Fibroblast of skin of back (primary cell): ENCODE measurements at regions not wholly inside any gene's neighbourhood (a gene's known extent, or its start where the extent isn't known, plus 50 kb on each side); places are given as distances from the start of the nearest gene placed in this dataset.
A peak's percentile ranks its signal among the peaks of the same experiment; 100 is the strongest.
"Not testable (repeated sequence)": the region's sequence is repeated elsewhere in the genome, so short reads cannot be mapped to it uniquely, and the experiment has no call there.

ENCODE experiments used
- DNase-seq: peaks from one replicate; pipeline ENCODE4 v3.0.0-alpha.2; 2013

DNA sequence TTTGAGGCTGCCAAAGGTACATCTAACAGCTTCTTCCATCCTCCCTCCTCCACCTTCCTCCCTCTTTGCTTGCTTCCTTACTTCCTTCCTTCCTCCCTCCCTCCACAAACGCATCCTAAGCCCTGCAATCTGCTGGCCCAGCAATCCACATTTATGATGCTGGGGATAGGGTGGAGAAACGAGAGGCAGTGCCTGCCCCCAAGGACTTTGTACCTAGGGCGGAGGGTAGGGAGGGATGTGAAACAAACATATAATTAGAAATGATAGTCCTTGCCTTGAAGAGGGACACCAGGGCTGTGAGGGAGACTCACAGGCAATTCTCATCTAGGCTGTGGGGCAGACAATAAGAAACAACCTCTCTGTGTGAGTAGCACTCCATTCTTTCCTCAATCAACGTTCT, 188.3 kb downstream of the ANKRD30B start:
- no peak for DNase-seq

DNA sequence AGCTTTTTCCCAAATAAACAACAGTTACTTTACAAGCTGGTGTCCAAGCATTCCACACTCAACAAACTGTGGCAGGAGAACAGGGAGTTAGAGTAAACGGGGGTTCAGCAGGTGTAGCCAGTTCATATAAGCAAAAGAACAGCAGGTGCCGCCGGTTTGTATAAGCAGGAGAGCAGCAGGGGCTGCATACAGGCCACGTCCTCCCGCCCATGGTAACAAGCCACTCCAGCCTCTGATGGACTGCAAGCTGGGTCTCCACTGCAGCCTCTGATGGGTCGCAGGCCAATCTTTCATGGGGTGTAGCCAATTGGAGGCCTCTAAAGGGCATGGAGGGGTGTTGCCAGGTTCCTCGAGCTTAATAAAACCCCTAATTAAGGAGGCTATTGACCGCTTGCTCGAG, 189.3 kb downstream of the ANKRD30B start:
- no peak for DNase-seq

DNA sequence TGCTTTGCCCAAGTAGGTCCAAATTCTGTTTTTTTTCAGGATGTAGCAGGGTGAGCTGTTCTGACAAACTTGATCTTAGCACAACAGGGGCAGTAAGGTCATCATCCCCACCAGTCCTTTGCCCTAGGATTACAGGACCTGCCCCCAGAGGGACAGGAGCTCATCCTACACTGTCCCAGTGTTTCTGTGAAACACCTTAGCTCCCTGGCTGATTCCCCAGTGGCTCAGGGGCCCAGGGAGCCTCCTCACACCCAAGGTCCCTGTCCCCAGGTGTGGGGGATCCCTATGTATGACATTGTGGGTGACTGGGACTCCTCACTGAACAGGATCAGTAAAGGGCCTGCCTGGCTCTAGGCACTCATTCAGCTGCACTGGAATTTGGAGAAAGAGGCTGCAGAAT, 191.2 kb downstream of the ANKRD30B start:
- no peak for DNase-seq

DNA sequence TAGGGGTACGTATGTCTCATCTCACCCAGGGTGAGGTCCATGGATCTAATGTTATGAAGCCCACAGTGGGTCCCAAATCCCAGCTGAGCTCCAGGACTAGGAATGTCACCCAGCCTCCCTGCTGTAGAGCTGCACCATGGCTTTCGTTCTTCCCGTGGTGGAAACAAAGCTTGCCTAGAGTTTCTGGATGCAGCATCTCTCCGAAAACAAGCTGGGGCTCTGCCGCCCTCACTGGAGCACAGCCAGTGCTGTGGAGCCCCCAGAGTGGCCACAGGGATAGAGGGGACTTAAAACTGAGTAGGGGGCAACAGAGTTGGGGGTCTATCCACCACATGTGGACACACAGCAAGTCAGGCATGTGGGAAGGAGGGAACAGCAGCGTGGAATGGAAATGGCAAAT, 192.1 kb downstream of the ANKRD30B start:
- not testable (repeated sequence) for DNase-seq

DNA sequence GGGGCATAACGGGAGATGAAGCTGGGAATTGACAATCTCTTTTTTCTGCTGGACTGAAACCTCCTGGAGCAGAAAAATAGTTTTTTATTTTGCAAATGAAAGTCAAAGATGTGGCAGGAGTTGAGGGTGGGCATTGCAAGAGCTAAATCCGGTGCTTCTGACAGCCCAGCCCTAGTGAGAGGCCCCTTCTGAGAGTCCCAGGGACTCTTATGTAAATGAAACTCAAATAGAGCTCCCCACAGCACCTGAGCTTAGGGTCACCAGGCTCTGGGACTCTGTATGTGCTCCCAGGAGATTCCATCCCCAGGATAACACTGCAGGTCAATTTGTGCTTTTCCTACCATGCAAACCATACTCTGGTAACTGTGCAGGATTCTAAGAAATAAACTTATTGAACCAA, 192.8 kb downstream of the ANKRD30B start:
- DNase-seq = no peak

DNA sequence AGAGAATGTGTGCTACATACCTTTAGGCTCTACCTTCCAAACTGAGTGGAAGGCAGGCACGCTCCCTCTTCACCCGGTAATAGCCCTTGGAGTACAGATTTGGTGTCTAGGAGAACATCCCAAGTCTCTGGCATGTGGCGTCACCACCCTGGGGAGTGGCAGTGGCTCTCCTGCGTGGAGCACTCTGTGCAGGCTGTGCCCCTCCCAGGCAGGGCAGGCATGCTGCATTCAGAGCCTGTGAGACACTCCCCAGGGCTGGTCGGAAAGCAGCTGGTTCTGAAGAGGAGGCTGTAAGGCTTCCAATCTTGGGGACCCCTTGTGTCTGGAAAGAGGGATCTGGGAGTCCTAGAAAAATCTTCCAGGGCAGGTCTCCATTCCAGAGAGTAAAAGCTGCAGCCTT, 193.3 kb downstream of the ANKRD30B start:
- DNase-seq = no peak

DNA sequence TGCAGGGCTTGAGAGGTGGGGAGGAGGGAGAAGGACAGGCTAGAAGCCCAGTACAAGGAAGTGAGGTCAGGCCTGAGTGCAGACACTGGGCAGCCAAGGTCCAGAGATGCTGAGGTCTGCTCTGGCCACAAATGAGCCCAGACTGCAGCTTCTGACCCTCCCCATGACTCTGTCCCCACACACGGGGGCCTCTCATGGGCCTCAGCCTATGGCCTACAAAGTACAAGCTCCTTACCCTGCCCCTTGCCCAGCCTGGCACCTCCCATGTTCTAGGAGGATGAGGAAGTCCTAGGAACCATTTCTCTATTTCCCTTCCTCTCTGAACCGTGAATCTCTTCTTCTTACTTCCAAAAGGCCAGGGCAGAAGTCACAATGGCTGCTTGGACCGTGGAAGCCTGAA, 193.8 kb downstream of the ANKRD30B start:
- DNase-seq = no peak

DNA sequence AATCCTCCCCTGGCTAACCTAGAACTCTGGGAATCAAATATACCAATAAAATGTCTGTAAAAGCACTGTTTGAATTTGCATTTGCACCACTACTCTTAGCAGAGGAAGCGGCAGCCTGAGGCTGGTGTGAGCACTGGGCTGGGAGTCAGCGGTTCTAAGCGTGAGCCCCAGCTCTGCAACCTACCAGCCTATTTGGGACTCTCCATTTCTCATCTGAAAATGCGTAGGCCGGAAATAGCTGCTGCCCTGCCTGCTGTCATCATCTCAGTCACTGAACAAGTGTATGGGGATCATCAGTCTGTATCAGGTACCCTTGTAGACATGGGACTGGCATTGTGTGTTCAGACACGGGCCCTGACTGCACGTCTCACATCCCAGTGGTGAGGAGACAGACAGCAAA, 194.3 kb downstream of the ANKRD30B start:
- no peak for DNase-seq

DNA sequence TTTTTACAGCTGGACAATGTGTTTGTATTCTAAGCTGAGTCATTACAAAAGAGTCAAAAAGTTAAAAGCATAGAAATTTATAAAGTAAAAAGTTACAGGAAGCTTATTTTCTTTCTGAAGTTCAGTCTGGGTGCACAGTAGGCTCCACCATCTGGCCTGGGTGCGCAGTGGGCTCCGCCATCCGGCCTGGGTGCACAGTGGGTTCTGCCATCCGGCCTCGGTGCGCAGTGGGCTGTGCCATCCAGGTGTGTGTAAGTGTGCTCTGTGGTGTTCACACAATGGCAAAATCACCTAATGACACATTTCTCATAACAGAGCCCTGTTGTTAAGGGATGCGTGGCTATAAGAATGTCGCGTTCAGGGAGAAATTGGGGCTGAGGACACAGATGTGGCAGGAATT, 195.5 kb downstream of the ANKRD30B start:
- no peak for DNase-seq

DNA sequence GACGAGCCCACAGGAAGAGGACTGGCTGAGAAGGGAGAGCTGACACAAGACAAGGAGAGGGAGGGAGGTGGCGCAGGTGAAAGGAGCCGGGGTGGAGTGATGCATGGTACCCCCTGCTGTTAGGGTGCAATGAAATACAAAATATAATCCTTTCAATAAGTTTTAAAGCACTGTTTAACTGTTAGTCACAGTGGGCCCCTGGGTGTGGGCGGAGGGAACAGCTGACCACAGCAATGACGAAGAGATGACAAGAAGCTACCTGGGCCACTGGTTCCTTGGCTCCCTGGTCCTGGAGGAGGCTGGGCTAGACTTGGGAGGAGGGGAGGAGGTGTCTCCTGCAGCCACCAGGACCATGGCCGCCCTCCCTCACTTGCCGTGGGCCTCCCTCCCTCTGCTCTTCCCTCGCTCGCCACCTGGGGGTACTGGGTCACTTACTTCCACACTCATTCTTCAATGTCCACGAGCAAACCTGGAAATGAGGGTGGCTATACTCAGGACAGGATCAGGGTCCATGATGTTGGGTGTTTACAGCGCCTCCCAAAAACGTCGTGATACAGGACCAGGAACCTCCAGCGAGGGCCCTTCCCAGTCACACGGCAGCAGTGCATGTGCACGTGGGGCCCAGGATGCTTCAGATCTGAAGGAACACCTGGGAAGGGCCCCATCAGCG, 196.1 kb downstream of the ANKRD30B start:
- DNase-seq = no peak

DNA sequence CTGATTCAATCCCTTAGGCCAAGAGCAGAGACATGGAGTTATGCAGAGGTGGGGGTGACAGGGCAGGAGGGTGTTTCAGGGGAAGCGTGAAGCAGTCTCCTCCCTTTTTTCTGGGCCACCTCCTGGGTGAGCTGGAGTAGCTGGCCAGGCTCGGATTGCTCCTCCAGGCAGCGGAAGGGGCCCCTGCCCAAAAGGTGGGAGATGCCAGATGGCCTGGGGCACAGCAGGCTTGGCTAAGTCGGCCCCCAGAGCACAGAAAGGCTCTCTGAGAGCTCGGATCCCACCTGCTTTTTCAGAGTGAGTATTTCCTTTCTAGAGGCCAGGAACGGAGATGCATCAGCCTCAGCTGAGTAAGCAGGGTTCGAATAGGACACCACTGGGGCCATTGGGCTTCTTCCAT, 196.9 kb downstream of the ANKRD30B start:
- DNase-seq = no peak

DNA sequence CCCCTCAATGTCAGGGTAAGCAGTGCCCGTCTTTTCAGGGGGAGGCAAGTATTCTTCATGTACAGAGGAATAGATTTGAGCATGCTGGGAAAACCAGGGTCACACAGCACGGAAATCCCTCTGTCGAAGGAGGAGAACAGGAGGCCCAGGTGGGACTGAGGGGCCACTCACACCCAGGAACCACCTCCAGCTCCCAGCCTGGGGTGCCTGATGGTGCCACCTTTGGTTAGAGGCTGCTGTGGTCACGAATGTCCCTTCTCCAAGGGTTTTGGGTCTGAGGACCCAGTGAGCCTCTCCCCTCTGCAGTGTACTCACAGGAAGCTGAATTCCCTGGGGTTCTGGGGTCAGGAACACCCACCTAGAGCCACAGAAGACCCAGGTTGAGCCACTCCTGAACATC, 197.3 kb downstream of the ANKRD30B start:
- DNase-seq = no peak

DNA sequence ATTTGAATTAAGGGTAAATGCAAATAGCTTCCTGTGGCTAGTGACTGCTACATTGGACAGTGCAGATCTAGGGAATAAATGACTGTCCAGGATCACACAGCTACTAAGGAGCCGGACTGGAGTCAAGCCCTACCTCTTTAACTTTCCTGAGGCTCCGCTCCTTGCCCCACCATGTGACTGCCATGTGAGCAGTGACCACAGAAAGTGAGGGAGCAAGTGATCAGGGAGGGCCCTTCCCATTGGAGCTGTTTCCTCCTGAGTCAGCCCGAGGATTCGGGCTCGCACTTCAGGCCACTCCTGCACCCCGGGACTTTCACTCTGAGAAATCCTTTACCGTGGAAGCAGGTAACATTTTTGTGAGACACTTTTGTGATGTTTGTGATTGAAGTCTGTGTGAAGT, 198.0 kb downstream of the ANKRD30B start:
- no peak for DNase-seq

DNA sequence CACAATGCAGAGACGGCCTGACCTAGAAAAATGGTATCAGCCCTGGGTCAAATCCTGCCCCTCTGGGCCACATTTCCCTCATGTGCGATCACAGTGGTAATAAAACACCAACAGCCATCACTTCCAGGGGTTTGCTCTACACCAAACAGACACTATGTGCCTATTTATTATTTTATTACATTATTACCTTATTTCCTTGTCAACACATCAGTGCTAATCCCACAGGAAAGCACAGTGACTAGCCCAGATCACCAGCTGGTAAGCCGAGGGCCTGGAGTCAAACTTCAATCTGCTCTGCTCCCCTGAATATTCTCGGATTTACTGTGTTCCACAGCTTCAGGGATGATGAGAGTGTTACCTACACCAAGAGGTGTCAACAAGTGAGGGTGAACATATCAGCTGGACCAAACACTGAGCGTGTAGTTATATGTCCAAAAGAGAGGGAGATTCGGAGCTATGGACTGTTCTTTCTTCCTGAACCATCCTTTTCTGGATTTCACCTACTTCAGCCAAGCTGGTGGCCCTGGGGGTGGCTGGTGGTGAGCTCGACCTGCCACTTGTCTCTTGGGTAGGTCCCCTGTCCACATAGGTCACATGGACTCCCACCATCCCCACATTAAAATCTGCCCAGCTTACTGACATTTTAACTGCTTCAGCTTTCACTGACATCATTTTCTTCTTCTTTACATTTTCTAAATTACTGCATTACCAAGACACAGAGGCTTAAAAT, 198.9 kb downstream of the ANKRD30B start:
- not testable (repeated sequence) for DNase-seq

DNA sequence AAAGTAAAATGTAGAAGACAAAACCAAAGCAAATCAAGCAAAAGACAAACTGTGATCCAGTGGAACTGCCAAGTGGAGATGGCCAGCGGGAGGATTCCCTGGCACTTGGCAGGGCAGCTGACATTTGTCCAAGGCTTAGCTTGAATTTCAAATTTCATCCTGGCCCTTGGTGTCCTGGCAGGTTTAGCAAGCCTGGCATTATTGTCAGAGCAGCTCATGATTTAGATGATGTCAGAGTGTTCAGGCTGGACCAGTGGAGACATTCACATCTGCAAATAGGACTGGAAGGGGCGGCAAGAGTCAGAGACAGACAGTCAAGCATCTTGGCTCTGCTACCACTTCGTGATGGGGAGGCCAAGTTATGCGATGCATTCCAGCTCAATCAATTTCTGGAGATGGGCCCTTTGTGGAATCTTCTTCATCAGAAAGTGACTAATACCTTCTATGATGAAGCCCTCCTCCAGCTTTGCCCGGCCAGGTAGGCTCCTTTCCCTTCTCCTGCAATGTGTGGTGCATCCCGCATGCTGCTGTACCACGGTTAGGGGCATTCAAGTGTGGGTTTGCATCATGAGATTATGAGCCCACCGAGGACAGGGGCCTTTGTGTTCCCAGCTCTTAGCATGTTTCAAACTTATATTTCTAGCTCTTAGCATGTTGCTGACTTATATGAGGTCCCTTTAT, 199.7 kb downstream of the ANKRD30B start:
- DNase-seq = no peak

DNA sequence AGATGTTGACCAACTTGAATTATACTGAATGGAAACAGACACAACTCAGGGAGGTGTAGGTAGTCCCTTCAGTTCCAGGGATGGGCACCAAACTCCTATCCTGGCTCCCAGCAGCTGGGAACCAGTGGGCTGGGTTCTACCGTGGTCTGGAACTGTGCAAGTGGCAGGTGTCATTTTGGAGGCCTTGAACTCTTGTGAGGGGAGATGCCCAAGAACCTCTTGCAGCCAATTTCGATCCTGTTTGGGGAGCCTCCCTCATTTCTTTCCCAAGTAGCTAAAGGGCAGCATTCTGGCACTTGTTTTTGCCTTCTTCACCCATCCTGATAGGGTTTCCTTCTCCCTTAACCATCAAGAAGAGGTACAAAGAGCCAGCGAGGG, 200.2 kb downstream of the ANKRD30B start:
- no peak for DNase-seq

DNA sequence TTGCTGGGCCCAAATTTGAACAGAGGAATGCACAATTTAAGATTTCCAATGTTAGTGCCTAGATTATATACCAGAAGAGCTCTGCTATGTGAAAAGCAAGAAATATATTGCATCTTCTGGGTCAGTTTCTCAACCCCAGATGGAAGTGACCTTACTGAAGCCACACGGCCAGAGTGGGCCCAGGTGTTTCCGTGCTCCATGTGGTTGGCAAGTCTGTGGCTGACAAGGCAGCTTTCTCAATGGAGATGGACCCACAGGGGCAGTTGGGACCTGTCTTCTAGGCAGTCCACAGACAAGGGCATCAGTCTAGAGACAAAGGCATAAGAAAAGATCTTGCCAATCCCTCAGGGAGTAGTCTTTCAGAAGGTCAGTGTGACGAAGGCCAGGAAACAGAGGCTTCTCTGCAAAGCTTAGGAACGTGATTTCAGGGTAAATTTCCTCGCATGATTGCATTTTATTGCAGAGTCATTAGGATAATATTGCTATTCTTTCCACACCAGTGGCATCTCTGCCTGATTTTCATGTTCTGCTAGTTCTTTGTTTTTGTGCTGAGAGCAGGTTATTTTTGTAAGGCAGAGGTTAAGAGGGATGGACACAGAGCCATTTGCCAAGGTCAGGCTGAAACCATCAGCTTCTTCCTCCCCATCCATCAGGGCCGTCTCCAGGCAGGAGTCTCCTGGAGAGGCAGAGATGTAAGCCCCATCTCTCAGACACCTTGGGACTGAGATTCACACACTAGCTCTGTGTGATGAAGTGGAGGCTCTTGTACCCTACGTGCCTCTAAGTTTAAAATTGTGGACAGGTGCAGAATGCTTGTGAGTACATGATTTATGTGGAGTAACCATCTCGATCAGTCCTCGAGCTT, 202.1 kb downstream of the ANKRD30B start:
- DNase-seq = no peak

DNA sequence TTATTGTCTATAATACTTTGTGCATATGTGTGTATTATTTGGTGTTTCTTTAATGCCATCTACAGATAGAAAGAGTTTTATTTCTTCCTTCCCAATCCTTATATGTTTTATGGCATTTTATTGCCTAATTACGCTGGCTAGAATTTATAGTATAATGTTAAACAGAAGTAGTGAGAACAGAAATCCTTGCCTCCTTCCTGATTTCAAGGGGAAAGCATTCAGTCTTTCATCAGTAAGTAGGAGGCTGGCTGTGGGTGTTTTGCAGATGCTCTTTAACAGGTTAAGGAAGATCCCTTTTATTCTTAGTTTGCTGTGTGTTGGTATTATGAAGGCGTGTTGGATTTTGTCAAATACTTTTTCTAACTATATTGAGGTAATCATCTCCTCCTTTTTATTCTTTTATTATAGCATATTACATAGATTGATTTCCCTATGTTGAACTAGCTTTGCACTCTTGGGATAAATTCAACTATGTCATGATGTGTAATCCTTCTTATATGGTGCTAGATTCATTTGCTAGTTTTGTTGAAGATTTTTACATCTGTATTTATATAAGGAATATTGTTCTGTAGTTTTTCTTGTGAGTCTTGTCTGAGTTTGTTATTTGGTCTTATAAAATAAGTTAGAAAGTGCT, 204.6 kb downstream of the ANKRD30B start:
- not testable (repeated sequence) for DNase-seq

DNA sequence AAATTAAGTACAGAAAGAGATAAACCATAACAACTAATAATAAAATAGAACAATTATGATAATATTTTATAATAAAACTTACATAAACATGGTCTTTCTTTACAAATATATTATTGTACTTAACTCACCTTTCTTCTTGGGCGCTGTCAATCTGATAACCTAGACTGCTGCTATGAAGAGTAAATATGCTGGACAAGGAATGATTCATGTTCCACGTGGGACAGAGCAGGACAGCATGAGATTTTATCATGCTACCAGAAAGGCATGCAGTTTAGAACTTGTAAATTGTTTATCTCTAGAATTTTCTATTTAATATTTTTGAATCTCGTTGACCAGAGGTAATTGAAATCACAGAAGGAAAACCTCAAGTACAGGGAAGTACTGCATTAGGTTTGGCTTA, 210.7 kb downstream of the ANKRD30B start:
- DNase-seq = no peak

DNA sequence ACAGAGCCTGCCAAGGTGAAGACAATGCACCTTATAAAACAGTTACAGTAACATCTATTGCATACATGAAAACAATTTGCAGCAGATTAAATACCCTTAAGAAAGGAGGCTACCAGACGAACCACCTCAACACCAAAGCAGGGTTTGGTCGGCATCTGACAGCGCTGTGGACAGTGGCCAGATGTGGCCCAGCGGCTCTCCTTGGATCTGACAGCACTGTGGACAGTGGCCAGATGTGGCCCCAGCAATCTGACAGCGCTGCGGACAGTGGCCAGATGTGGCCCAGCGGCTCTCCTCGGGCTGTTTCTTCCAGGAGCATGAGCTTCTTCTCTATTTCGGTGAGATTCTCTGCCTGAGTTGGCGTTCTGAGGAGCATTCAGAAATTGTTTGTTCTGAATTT, 211.6 kb downstream of the ANKRD30B start:
- no peak for DNase-seq

DNA sequence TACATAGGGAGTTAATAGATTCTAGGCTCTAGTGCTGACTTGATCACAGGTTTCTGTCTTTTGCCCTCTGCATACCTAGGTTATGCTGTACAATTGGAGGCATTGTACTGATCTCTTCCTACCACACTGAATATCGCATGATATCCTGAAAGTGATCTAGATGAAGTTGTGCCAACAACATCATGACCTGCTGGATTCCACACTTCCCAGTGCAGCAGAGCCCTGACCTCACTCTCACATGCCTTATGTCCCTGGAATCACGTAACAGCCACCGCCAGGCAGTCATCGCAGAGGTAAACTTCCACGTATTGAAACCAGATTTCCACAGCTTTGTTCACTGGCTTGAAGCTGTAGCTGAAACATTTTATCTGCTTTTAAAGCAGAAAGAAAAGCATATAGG, 214.0 kb downstream of the ANKRD30B start:
- peak; percentile 20 for DNase-seq

DNA sequence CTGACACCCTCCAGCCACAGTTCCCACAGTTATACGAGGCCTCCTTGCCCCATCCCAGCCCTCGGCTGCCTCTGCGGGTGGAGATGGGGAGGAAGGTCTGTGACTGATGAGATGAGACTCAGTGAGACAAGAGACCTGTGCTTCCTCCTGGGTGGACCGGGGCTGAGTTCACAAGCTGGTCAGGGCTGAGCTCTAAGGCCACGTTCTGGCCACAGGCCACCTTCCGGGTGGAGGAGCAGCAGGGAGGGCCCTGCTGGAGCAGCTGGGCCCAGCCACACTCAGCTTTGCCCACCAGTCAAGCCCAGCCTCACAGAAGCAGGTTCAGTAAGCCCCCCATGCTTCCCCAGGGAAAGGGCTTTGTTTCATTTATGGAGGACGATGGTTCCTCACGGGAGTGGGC, 214.7 kb downstream of the ANKRD30B start:
- no peak for DNase-seq

DNA sequence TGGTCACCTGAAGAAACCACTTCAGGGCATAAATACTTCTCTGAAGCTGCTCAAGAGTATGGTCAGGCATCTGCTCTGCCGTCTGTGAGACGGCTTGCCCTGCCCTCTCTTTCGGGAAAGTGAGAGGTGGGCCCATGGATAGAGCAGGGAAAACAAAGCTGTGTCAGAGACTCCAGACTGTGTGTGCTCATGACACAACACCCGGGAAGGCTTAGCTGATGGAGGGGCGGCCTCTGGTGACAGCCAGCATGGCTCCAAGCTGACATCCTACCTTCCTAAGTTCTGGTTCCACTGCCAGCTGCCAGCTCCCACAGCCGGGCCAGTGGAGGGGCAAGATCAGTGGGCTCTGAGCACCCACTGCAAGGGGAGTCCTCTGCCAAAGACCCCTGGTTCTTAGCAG, 215.3 kb downstream of the ANKRD30B start:
- DNase-seq = no peak
